ENCODE measurements at regions not wholly inside any gene's neighbourhood (a gene's known extent, or its start where the extent isn't known, plus 50 kb on each side); places are given as distances from the start of the nearest gene placed in this dataset.
A peak's percentile ranks its signal among the peaks of the same experiment; 100 is the strongest.

- ChIA-PET POLR2A (no interaction called here), CTCF (interaction anchor here (1.7 kb wide), 1 partner anchor 45 kb away, joined by 3 read pairs; no protein-coding TSS in a partner anchor)
- DNase-seq (ENCODE audit: low read depth) = no peak
- no peaks in the 10 kb centered on the region for H3K36me3 ChIP-seq (ENCODE audit: control insufficient read depth, insufficient read depth, low read length)
- no peak overlapping the region for H3K4me3 ChIP-seq (ENCODE audit: low read depth, low read length)
- TF ChIP-seq, protein P1, sequence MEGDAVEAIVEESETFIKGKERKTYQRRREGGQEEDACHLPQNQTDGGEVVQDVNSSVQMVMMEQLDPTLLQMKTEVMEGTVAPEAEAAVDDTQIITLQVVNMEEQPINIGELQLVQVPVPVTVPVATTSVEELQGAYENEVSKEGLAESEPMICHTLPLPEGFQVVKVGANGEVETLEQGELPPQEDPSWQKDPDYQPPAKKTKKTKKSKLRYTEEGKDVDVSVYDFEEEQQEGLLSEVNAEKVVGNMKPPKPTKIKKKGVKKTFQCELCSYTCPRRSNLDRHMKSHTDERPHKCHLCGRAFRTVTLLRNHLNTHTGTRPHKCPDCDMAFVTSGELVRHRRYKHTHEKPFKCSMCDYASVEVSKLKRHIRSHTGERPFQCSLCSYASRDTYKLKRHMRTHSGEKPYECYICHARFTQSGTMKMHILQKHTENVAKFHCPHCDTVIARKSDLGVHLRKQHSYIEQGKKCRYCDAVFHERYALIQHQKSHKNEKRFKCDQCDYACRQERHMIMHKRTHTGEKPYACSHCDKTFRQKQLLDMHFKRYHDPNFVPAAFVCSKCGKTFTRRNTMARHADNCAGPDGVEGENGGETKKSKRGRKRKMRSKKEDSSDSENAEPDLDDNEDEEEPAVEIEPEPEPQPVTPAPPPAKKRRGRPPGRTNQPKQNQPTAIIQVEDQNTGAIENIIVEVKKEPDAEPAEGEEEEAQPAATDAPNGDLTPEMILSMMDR (IDR thresholded peaks at IDR 0.05; ENCODE audit: insufficient read depth, low read depth, low read length) = no peak
- H3K27me3 ChIP-seq (ENCODE audit: control insufficient read depth, insufficient read depth, low read length) = no peaks in the 10 kb centered on the region
Observed at GRCh38 chr3:152127058-152127457, 141.7 kb upstream of the MBNL1 start.

GRCh38 chr3:152128356-152128755 is 140.4 kb upstream of the MBNL1 start:
- H3K36me3 ChIP-seq (ENCODE audit: control insufficient read depth, insufficient read depth, low read length) = no peaks in the 10 kb centered on the region
- ChIA-PET POLR2A (no interaction called here), CTCF (interaction anchor here (0.6 to 1.7 kb wide), 2 partner anchors 19 to 43 kb away, joined by 3 read pairs; no protein-coding TSS in a partner anchor)
- H3K4me3 ChIP-seq (ENCODE audit: low read depth, low read length) = no peak overlapping the region
- DNase-seq (ENCODE audit: low read depth) = peak; percentile 9
- H3K27me3 ChIP-seq (ENCODE audit: control insufficient read depth, insufficient read depth, low read length) = no peaks in the 10 kb centered on the region
- TF ChIP-seq, protein P1 (IDR thresholded peaks at IDR 0.05; ENCODE audit: insufficient read depth, low read depth, low read length) = no peak

- ChIA-PET CTCF (no interaction called here), POLR2A (no interaction called here)
- no peaks in the 10 kb centered on the region for H3K27me3 ChIP-seq (ENCODE audit: control insufficient read depth, insufficient read depth, low read length)
- DNase-seq (ENCODE audit: low read depth) = no peak
- H3K36me3 ChIP-seq (ENCODE audit: control insufficient read depth, insufficient read depth, low read length) = no peaks in the 10 kb centered on the region
- H3K4me3 ChIP-seq (ENCODE audit: low read depth, low read length) = no peak overlapping the region
- TF ChIP-seq, protein P1 (IDR thresholded peaks at IDR 0.05; ENCODE audit: insufficient read depth, low read depth, low read length) = no peak
Observed at GRCh38 chr3:152139651-152140050, 129.1 kb upstream of the MBNL1 start.

DNA sequence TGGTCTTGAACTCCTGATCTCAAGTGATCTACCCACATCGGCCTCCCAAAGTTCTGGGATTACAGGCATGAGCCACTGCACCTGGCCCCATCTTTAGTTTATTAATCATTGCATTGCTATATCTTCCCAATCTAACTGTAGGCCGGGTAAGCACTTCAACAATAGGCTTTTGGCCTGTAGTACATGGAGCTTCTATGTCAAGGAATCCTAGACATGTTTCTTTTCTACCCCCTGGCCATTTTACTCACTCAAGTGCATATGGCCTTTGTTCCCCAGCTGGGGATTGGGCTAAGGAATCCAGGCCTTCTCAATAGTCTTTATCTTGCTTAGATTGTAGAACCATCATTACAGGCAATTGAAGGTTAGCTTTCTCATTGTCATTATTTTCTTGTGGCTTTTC is 122.3 kb upstream of the MBNL1 start:
- TF ChIP-seq, protein P1 (IDR thresholded peaks at IDR 0.05; ENCODE audit: insufficient read depth, low read depth, low read length) = no peak
- POLR2A ChIA-PET = no interaction called here

GRCh38 chr3:152147748-152148147 is 121.0 kb upstream of the MBNL1 start:
- Histone ChIP-seq H3K27me3 (ENCODE audit: control insufficient read depth, insufficient read depth, low read length) (no peaks in the 10 kb centered on the region), H3K36me3 (ENCODE audit: control insufficient read depth, insufficient read depth, low read length) (no peaks in the 10 kb centered on the region), H3K4me3 (ENCODE audit: low read depth, low read length) (no peak overlapping the region)
- no peak for DNase-seq (ENCODE audit: low read depth)
- TF ChIP-seq, protein P1 (IDR thresholded peaks at IDR 0.05; ENCODE audit: insufficient read depth, low read depth, low read length) = no peak
- POLR2A ChIA-PET = no interaction called here
- CTCF ChIA-PET = interaction anchor here (0.6 to 0.9 kb wide), 2 partner anchors 11 to 24 kb away, joined by 3 read pairs; no protein-coding TSS in a partner anchor

More for the DNA sequence above, 122.3 kb upstream of the MBNL1 start:
- Histone ChIP-seq H3K36me3 (ENCODE audit: control insufficient read depth, insufficient read depth, low read length) (no peaks in the 10 kb centered on the region), H3K4me3 (ENCODE audit: low read depth, low read length) (no peak overlapping the region), H3K27me3 (ENCODE audit: control insufficient read depth, insufficient read depth, low read length) (no peaks in the 10 kb centered on the region)
- DNase-seq (ENCODE audit: low read depth) = no peak
- CTCF ChIA-PET = no interaction called here

All from BJ (cell line).